CD14-positive monocyte (primary cell): ENCODE measurements at regions not wholly inside any gene's neighbourhood (a gene's known extent, or its start where the extent isn't known, plus 50 kb on each side); places are given as distances from the start of the nearest gene placed in this dataset.

Experiments
- DNase-seq, 3 donors: peaks; one replicate each; pipeline ENCODE4 v3.0.0-alpha.2; 2011 to 2022
- H2AFZ ChIP-seq: 2 replicates; pipeline ENCODE4 v1.6.0; 2012; ENCODE audit warnings: mild to moderate bottlenecking, low read depth, low read length, inconsistent platforms; ENCODE audit not compliant: insufficient read depth, poor library complexity, severe bottlenecking
- H3K27ac ChIP-seq, 2 donors: 1 replicate in 1 of 2; 2 replicates in 1 of 2; pipeline ENCODE4 v1.5.1; 2012 to 2013; ENCODE audit warnings: low read length in 2 of 2, control low read depth in 1 of 2, inconsistent platforms in 1 of 2, low read depth in 1 of 2, mild to moderate bottlenecking in 1 of 2
- H3K27me3 ChIP-seq, 2 donors: one replicate each; pipeline versions ENCODE4 v1.6.0 to v1.6.1; 2011 to 2013; ENCODE audit warnings: low read length in 2 of 2; ENCODE audit not compliant: control insufficient read depth in 2 of 2, insufficient read depth in 2 of 2
- H3K36me3 ChIP-seq, 2 donors: replicated peaks in 1 of 2; 1 replicate in 1 of 2; 2 replicates in 1 of 2; pipeline versions ENCODE4 v1.5.1 to v1.6.1; 2012 to 2013; ENCODE audit warnings: low read length in 2 of 2, control low read depth in 1 of 2, inconsistent platforms in 1 of 2, mild to moderate bottlenecking in 1 of 2; ENCODE audit not compliant: insufficient read depth in 2 of 2, control insufficient read depth in 1 of 2
- H3K4me1 ChIP-seq, 2 donors: 1 replicate in 1 of 2; 2 replicates in 1 of 2; pipeline versions ENCODE4 v1.5.1 to v1.6.1; 2012 to 2013; ENCODE audit warnings: low read length in 2 of 2, control low read depth in 1 of 2, inconsistent platforms in 1 of 2, mild to moderate bottlenecking in 1 of 2, moderate library complexity in 1 of 2; ENCODE audit not compliant: insufficient read depth in 2 of 2, control insufficient read depth in 1 of 2
- H3K4me2 ChIP-seq: replicated peaks from 2 replicates; pipeline ENCODE3; 2012; ENCODE audit warnings: low read length, moderate library complexity, mild to moderate bottlenecking; ENCODE audit not compliant: poor library complexity, severe bottlenecking; ENCODE audit errors: extremely low read depth
- H3K4me3 ChIP-seq, 3 experiments: fragments of 200-600 bp in 1 of 3; sonication (generic) in 1 of 3; replicated peaks in 1 of 3; 1 replicate in 2 of 3; 2 replicates in 1 of 3; pipeline ENCODE4 v1.5.1; 2011 to 2013; ENCODE audit warnings: low read length in 3 of 3, mild to moderate bottlenecking in 3 of 3, control low read depth in 2 of 3, low read depth in 2 of 3, inconsistent platforms in 1 of 3, moderate library complexity in 1 of 3
- H3K79me2 ChIP-seq: 2 replicates; pipeline ENCODE4 v1.6.0; 2012; ENCODE audit warnings: mild to moderate bottlenecking, control low read depth, inconsistent platforms, low read length, moderate library complexity; ENCODE audit not compliant: insufficient read depth
- H3K9ac ChIP-seq: 2 replicates; pipeline ENCODE4 v1.6.0; 2017; ENCODE audit warnings: low read length, mild to moderate bottlenecking; ENCODE audit not compliant: insufficient read depth, poor library complexity, severe bottlenecking
- H3K9me3 ChIP-seq, 2 donors: replicated peaks in 1 of 2; 1 replicate in 1 of 2; 2 replicates in 1 of 2; pipeline versions ENCODE4 v1.5.1 to v1.6.1; 2012 to 2013; ENCODE audit warnings: low read length in 2 of 2, control low read depth in 1 of 2; ENCODE audit not compliant: control insufficient read depth in 1 of 2, insufficient read depth in 1 of 2
- H4K20me1 ChIP-seq: 2 replicates; pipeline ENCODE4 v1.6.0; 2012; ENCODE audit warnings: mild to moderate bottlenecking, low read length, control low read depth, moderate library complexity; ENCODE audit not compliant: insufficient read depth
- H3K27ac Mint-ChIP-seq, 7 donors: one replicate each; pipeline ENCODE4 v1.8.0; 2020; ENCODE audit warnings: mild to moderate bottlenecking in 7 of 7, mixed read lengths in 7 of 7, moderate library complexity in 6 of 7, inconsistent platforms in 2 of 7
- H3K27me3 Mint-ChIP-seq, 3 donors: one replicate each; pipeline ENCODE4 v1.8.0; 2021 to 2022; ENCODE audit warnings: low read depth in 3 of 3, mild to moderate bottlenecking in 3 of 3, mixed read lengths in 3 of 3, moderate library complexity in 3 of 3, inconsistent platforms in 1 of 3
- H3K36me3 Mint-ChIP-seq, 2 donors: one replicate each; pipeline ENCODE4 v1.8.0; 2020; ENCODE audit warnings: mixed read lengths in 2 of 2, inconsistent platforms in 1 of 2, mild to moderate bottlenecking in 1 of 2
- H3K4me1 Mint-ChIP-seq: one replicate; pipeline ENCODE4 v1.8.0; 2020; ENCODE audit warnings: mild to moderate bottlenecking, mixed read lengths
- H3K4me3 Mint-ChIP-seq, 2 donors: one replicate each; pipeline ENCODE4 v1.8.0; 2020; ENCODE audit warnings: mild to moderate bottlenecking in 2 of 2, mixed read lengths in 2 of 2, moderate library complexity in 1 of 2
- H3K9me3 Mint-ChIP-seq, 7 donors: one replicate each; pipeline ENCODE4 v1.8.0; 2020 to 2022; ENCODE audit warnings: mixed read lengths in 7 of 7, mild to moderate bottlenecking in 6 of 7, moderate library complexity in 6 of 7, inconsistent platforms in 2 of 7
- CTCF ChIP-seq: fragments of 200-600 bp; IDR thresholded peaks from one replicate; pipeline ENCODE4 v1.8.0; 2022; ENCODE audit warnings: antibody characterized with exemption, mild to moderate bottlenecking
- WGBS: methylation state at CpG from one replicate; pipeline ENCODE4 v1.1.5; 2013; ENCODE audit warnings: missing lambda C conversion rate; ENCODE audit not compliant: insufficient coverage; 5-methylcytosine and 5-hydroxymethylcytosine counted together
- intact Hi-C, 2 donors: fragments of 100-400 bp; cut with micrococcal nuclease; formaldehyde crosslinking; loops; one replicate each; pipeline versions ENCODE4 v1.15.0 to v1.15.1; 2023

GRCh38 chr16:62977876-62978275, 941.6 kb upstream of the CDH8 start:
- H3K27me3 ChIP-seq, result no peaks in the 10 kb centered on the region
- no peak overlapping the region for H3K4me2 ChIP-seq
- intact Hi-C loops, result no loop called here
- no peak for DNase-seq
- 100% methylated on average over 1 of the region's 1 CpG for WGBS
- H3K36me3 Mint-ChIP-seq, result no peaks in the 10 kb centered on the region
- H3K79me2 ChIP-seq, result no peaks in the 10 kb centered on the region
- no peak overlapping the region for H2AFZ ChIP-seq
- H3K9ac ChIP-seq, result no peak overlapping the region
- H3K4me3 Mint-ChIP-seq, result no peak overlapping the region
- H3K27ac Mint-ChIP-seq, result no peak overlapping the region
- no peak overlapping the region for H3K27ac ChIP-seq
- no peaks in the 10 kb centered on the region for H3K4me1 Mint-ChIP-seq
- no peaks in the 10 kb centered on the region for H3K4me1 ChIP-seq
- TF ChIP-seq CTCF, result no peak
- no peaks in the 10 kb centered on the region for H4K20me1 ChIP-seq
- H3K9me3 ChIP-seq, result no peaks in the 10 kb centered on the region
- H3K4me3 ChIP-seq, result no peak overlapping the region
- peaks cover 0 to 8% (median 2%) of the 10 kb centered on the region in 7 donors for H3K9me3 Mint-ChIP-seq
- H3K36me3 ChIP-seq, result no peaks in the 10 kb centered on the region
- H3K27me3 Mint-ChIP-seq, result peaks cover 0 to under 1% (median 0%) of the 10 kb centered on the region in 3 donors

- no peak overlapping the region for H3K27ac ChIP-seq
- H3K4me3 ChIP-seq, result no peak overlapping the region
- no peak overlapping the region for H3K4me2 ChIP-seq
- H3K79me2 ChIP-seq, result no peaks in the 10 kb centered on the region
- no peak for TF ChIP-seq CTCF
- DNase-seq, result no peak
- H4K20me1 ChIP-seq, result no peaks in the 10 kb centered on the region
- no peaks in the 10 kb centered on the region for H3K36me3 ChIP-seq
- Mint-ChIP-seq H3K4me1 (no peaks in the 10 kb centered on the region), H3K36me3 (no peaks in the 10 kb centered on the region), H3K4me3 (no peak overlapping the region), H3K27me3 (no peaks in the 10 kb centered on the region), H3K27ac (no peak overlapping the region), H3K9me3 (peaks cover 0 to 2% (median 1%) of the 10 kb centered on the region in 7 donors)
- intact Hi-C loops, result no loop called here
- no peaks in the 10 kb centered on the region for H3K9me3 ChIP-seq
- no peak overlapping the region for H2AFZ ChIP-seq
- no peaks in the 10 kb centered on the region for H3K27me3 ChIP-seq
- H3K4me1 ChIP-seq, result no peaks in the 10 kb centered on the region
- no peak overlapping the region for H3K9ac ChIP-seq
- no CpG with 5 or more reads among the region's 1 CpG for WGBS
These were observed 938.2 kb upstream of the CDH8 start for GRCh38 chr16:62974424-62974823.
